Upper lobe of right lung (tissue), 1 donor: ENCODE measurements at regions not wholly inside any gene's neighbourhood (a gene's known extent, or its start where the extent isn't known, plus 50 kb on each side); places are given as distances from the start of the nearest gene placed in this dataset.

ENCODE experiments used
- ATAC-seq: fragments of 200-7000 bp; cut with Tn5 transposase; one replicate; pipeline ENCODE4 v1.9.1; 2020; ENCODE audit warnings: mild to moderate bottlenecking, moderate library complexity
- DNase-seq: peaks from one replicate; pipeline ENCODE4 v3.0.0-alpha.2; 2020
- H3K27ac ChIP-seq: fragments of 200-600 bp; one replicate; pipeline ENCODE4 v1.8.0; 2022
- H3K27me3 ChIP-seq: fragments of 200-600 bp; one replicate; pipeline ENCODE4 v1.8.0; 2022; ENCODE audit warnings: mild to moderate bottlenecking
- H3K36me3 ChIP-seq: fragments of 200-600 bp; one replicate; pipeline ENCODE4 v1.8.0; 2022
- H3K4me1 ChIP-seq: fragments of 200-600 bp; one replicate; pipeline ENCODE4 v1.8.0; 2022
- H3K4me3 ChIP-seq: fragments of 200-600 bp; one replicate; pipeline ENCODE4 v1.8.0; 2022; ENCODE audit warnings: mild to moderate bottlenecking
- H3K9me3 ChIP-seq: fragments of 200-600 bp; one replicate; pipeline ENCODE4 v1.8.0; 2022
- CTCF ChIP-seq: fragments of 200-600 bp; IDR thresholded peaks from one replicate; pipeline ENCODE4 v1.8.0; 2022; ENCODE audit warnings: antibody characterized with exemption
- intact Hi-C: fragments of 100-400 bp; cut with DNase I; formaldehyde crosslinking; loops from one replicate; pipeline ENCODE4 v1.11.0; 2022
- donor health status: DM: no; HTN: yes; CAD: no; lungs with severe emphysema.

- TF ChIP-seq CTCF = no peak
- Histone ChIP-seq H3K9me3 (no peaks in the 10 kb centered on the region), H3K4me3 (no peak overlapping the region), H3K36me3 (no peaks in the 10 kb centered on the region), H3K4me1 (peaks cover 13% of the 10 kb centered on the region), H3K27me3 (no peaks in the 10 kb centered on the region), H3K27ac (no peak overlapping the region)
- intact Hi-C loops = no loop called here
- ATAC-seq (no peak), DNase-seq (no peak)
These were observed 174.2 kb upstream of the RBMS1 start for GRCh38 chr2:160667811-160668210.

GRCh38 chr2:160670618-160671017 lies 177.0 kb upstream of the RBMS1 start:
- DNase-seq = no peak
- H3K27ac ChIP-seq = no peak overlapping the region
- no peak overlapping the region for H3K4me3 ChIP-seq
- no peak for ATAC-seq
- TF ChIP-seq CTCF = no peak
- H3K36me3 ChIP-seq = no peaks in the 10 kb centered on the region
- no peaks in the 10 kb centered on the region for H3K27me3 ChIP-seq
- H3K4me1 ChIP-seq = peaks cover 13% of the 10 kb centered on the region
- H3K9me3 ChIP-seq = no peaks in the 10 kb centered on the region
- intact Hi-C loops = no loop called here

- Histone ChIP-seq H3K4me1 (no peaks in the 10 kb centered on the region), H3K36me3 (no peaks in the 10 kb centered on the region), H3K27ac (no peak overlapping the region), H3K9me3 (no peaks in the 10 kb centered on the region), H3K27me3 (no peaks in the 10 kb centered on the region), H3K4me3 (no peak overlapping the region)
- DNase-seq (no peak), ATAC-seq (no peak)
- intact Hi-C loops = no loop called here
- TF ChIP-seq CTCF = no peak
These were observed 178.6 kb upstream of the RBMS1 start for GRCh38 chr2:160672211-160672610.

GRCh38 chr2:160674146-160674750 lies 180.6 kb upstream of the RBMS1 start:
- H3K27me3 ChIP-seq = no peaks in the 10 kb centered on the region
- H3K4me1 ChIP-seq = no peaks in the 10 kb centered on the region
- DNase-seq (no peak), ATAC-seq (no peak)
- intact Hi-C loops = no loop called here
- no peak overlapping the region for H3K27ac ChIP-seq
- no peak overlapping the region for H3K4me3 ChIP-seq
- H3K9me3 ChIP-seq = no peaks in the 10 kb centered on the region
- no peaks in the 10 kb centered on the region for H3K36me3 ChIP-seq
- TF ChIP-seq CTCF = no peak

GRCh38 chr2:160679686-160680085 lies 186.1 kb upstream of the RBMS1 start:
- DNase-seq (no peak), ATAC-seq (no peak)
- Histone ChIP-seq H3K4me1 (no peaks in the 10 kb centered on the region), H3K4me3 (no peak overlapping the region), H3K36me3 (no peaks in the 10 kb centered on the region), H3K27me3 (no peaks in the 10 kb centered on the region), H3K9me3 (no peaks in the 10 kb centered on the region), H3K27ac (no peak overlapping the region)
- intact Hi-C loops = no loop called here
- no peak for TF ChIP-seq CTCF

GRCh38 chr2:160680294-160680693 lies 186.7 kb upstream of the RBMS1 start:
- ATAC-seq (no peak), DNase-seq (no peak)
- Histone ChIP-seq H3K4me3 (no peak overlapping the region), H3K27me3 (no peaks in the 10 kb centered on the region), H3K36me3 (no peaks in the 10 kb centered on the region), H3K27ac (no peak overlapping the region), H3K9me3 (no peaks in the 10 kb centered on the region), H3K4me1 (no peaks in the 10 kb centered on the region)
- intact Hi-C loops = no loop called here
- TF ChIP-seq CTCF = no peak
